HG02798 (cell line): ENCODE measurements at regions not wholly inside any gene's neighbourhood (a gene's known extent, or its start where the extent isn't known, plus 50 kb on each side); places are given as distances from the start of the nearest gene placed in this dataset.
"Not testable (repeated sequence)": the region's sequence is repeated elsewhere in the genome, so short reads cannot be mapped to it uniquely, and the experiment has no call there.

ENCODE experiments used
- ATAC-seq: cut with Tn5 transposase; IDR thresholded peaks from one replicate; pipeline ENCODE4 v1.9.1; 2021; ENCODE audit warnings: mild to moderate bottlenecking; ENCODE audit not compliant: unreplicated experiment, poor library complexity

- ATAC-seq: no peak
These were observed 289.2 kb upstream of the SFSWAP start for GRCh38 chr12:131421509-131422186.

GRCh38 chr12:131422187-131422520, 288.7 kb upstream of the SFSWAP start:
- no peak for ATAC-seq

- ATAC-seq: no peak
These were observed 288.1 kb upstream of the SFSWAP start for GRCh38 chr12:131422744-131423143.

- no peak for ATAC-seq
These were observed 286.6 kb upstream of the SFSWAP start for GRCh38 chr12:131424270-131424669.

- ATAC-seq: no peak
These were observed 285.5 kb upstream of the SFSWAP start for GRCh38 chr12:131425112-131426075.

GRCh38 chr12:131428091-131428685, 282.7 kb upstream of the SFSWAP start:
- ATAC-seq: no peak

GRCh38 chr12:131429221-131429620, 281.7 kb upstream of the SFSWAP start:
- not testable (repeated sequence) for ATAC-seq

GRCh38 chr12:131429697-131430096, 281.2 kb upstream of the SFSWAP start:
- not testable (repeated sequence) for ATAC-seq

GRCh38 chr12:131430158-131430742, 280.6 kb upstream of the SFSWAP start:
- ATAC-seq: no peak

- ATAC-seq: not testable (repeated sequence)
These were observed 279.7 kb upstream of the SFSWAP start for GRCh38 chr12:131431126-131431655.

- ATAC-seq: peak; percentile 45
These were observed 278.2 kb upstream of the SFSWAP start for GRCh38 chr12:131432532-131433260.

GRCh38 chr12:131434208-131435125, 276.4 kb upstream of the SFSWAP start:
- ATAC-seq: no peak

- no peak for ATAC-seq
These were observed 273.8 kb upstream of the SFSWAP start for GRCh38 chr12:131436922-131437705.

- no peak for ATAC-seq
These were observed 273.0 kb upstream of the SFSWAP start for GRCh38 chr12:131437706-131438492.

- ATAC-seq: not testable (repeated sequence)
These were observed 272.4 kb upstream of the SFSWAP start for GRCh38 chr12:131438493-131438835.

GRCh38 chr12:131438881-131439280, 272.0 kb upstream of the SFSWAP start:
- ATAC-seq: no peak

GRCh38 chr12:131439752-131440151, 271.1 kb upstream of the SFSWAP start:
- not testable (repeated sequence) for ATAC-seq
